AG04450 (cell line): ENCODE measurements at regions not wholly inside any gene's neighbourhood (a gene's known extent, or its start where the extent isn't known, plus 50 kb on each side); places are given as distances from the start of the nearest gene placed in this dataset.
A peak's percentile ranks its signal among the peaks of the same experiment; 100 is the strongest.

ENCODE experiments used
- CTCF ChIA-PET: fragments of 300-600, 350-600 bp; formaldehyde crosslinking; extraction: SDS; loops from one replicate; lab custom pipeline; 2022; ENCODE audit warnings: antibody characterized with exemption, inconsistent platforms; lab: Charles Lee
- POLR2A ChIA-PET: fragments of 350-600 bp; formaldehyde crosslinking; extraction: SDS; loops from one replicate; lab custom pipeline; 2021; ENCODE audit warnings: antibody characterized with exemption, inconsistent platforms; lab: Yijun Ruan, JAX
- DNase-seq: peaks from one replicate; pipeline ENCODE4 v3.0.0-alpha.2; 2011; ENCODE audit warnings: low read depth, low spot score
- H3K27ac ChIP-seq: one replicate; pipeline ENCODE4 v1.5.1; 2012; ENCODE audit warnings: low read depth, low read length, control low read depth
- H3K27me3 ChIP-seq: one replicate; pipeline ENCODE4 v1.6.0; 2012; ENCODE audit warnings: low read length; ENCODE audit not compliant: control insufficient read depth, insufficient read depth
- H3K4me3 ChIP-seq: 2 replicates; pipeline ENCODE4 v1.5.1; 2011; ENCODE audit warnings: mild to moderate bottlenecking, low read depth, low read length, control low read depth
- H3K9me3 ChIP-seq: 2 replicates; pipeline ENCODE4 v1.5.1; 2012; ENCODE audit warnings: low read length; ENCODE audit not compliant: control insufficient read depth, insufficient read depth
- CTCF ChIP-seq: IDR thresholded peaks from 2 replicates; pipeline ENCODE4 v1.5.1; 2011; ENCODE audit warnings: low read depth, low read length, control low read depth, inconsistent platforms

- DNase-seq: no peak
- Histone ChIP-seq H3K9me3 (no peaks in the 10 kb centered on the region), H3K27ac (no peak overlapping the region), H3K27me3 (no peaks in the 10 kb centered on the region), H3K4me3 (no peak overlapping the region)
- ChIA-PET POLR2A (no interaction called here), CTCF (interaction anchor here (0.7 kb wide), 1 partner anchor 9 kb away, joined by 3 read pairs; no protein-coding TSS in a partner anchor)
- no peak for TF ChIP-seq CTCF
Observed at GRCh38 chr5:99023330-99023729, 94.5 kb upstream of the CHD1 start.

GRCh38 chr5:99022250-99022649 lies 93.4 kb upstream of the CHD1 start:
- ChIA-PET POLR2A (no interaction called here), CTCF (no interaction called here)
- TF ChIP-seq CTCF: no peak
- H3K27ac ChIP-seq: no peak overlapping the region
- no peak overlapping the region for H3K4me3 ChIP-seq
- no peaks in the 10 kb centered on the region for H3K9me3 ChIP-seq
- no peaks in the 10 kb centered on the region for H3K27me3 ChIP-seq
- no peak for DNase-seq

GRCh38 chr5:99020698-99021048 lies 91.9 kb upstream of the CHD1 start:
- H3K27ac ChIP-seq: no peak overlapping the region
- no peak for TF ChIP-seq CTCF
- no peak overlapping the region for H3K4me3 ChIP-seq
- H3K9me3 ChIP-seq: no peaks in the 10 kb centered on the region
- POLR2A ChIA-PET: no interaction called here
- no peak for DNase-seq
- no peaks in the 10 kb centered on the region for H3K27me3 ChIP-seq
- CTCF ChIA-PET: interaction anchor here (1.5 to 1.6 kb wide), 2 partner anchors 12 to 42 kb away, joined by 4 to 8 read pairs; no protein-coding TSS in a partner anchor

- no peak overlapping the region for H3K27ac ChIP-seq
- TF ChIP-seq CTCF: no peak
- ChIA-PET CTCF (interaction anchor here (1.5 to 1.6 kb wide), 2 partner anchors 12 to 43 kb away, joined by 4 to 8 read pairs; no protein-coding TSS in a partner anchor), POLR2A (no interaction called here)
- H3K9me3 ChIP-seq: no peaks in the 10 kb centered on the region
- H3K4me3 ChIP-seq: no peak overlapping the region
- no peaks in the 10 kb centered on the region for H3K27me3 ChIP-seq
- peak; percentile 39 for DNase-seq
Observed at GRCh38 chr5:99019812-99020697, 91.2 kb upstream of the CHD1 start.

GRCh38 chr5:99019254-99019653 lies 90.4 kb upstream of the CHD1 start:
- TF ChIP-seq CTCF: no peak
- Histone ChIP-seq H3K27me3 (no peaks in the 10 kb centered on the region), H3K4me3 (no peak overlapping the region), H3K27ac (no peak overlapping the region), H3K9me3 (no peaks in the 10 kb centered on the region)
- ChIA-PET CTCF (interaction anchor here (1.1 to 1.6 kb wide), 3 partner anchors 13 to 44 kb away, joined by 4 to 8 read pairs (median 4); no protein-coding TSS in a partner anchor), POLR2A (no interaction called here)
- DNase-seq: no peak
